ENCODE measurements at regions not wholly inside any gene's neighbourhood (a gene's known extent, or its start where the extent isn't known, plus 50 kb on each side); places are given as distances from the start of the nearest gene placed in this dataset.

DNA sequence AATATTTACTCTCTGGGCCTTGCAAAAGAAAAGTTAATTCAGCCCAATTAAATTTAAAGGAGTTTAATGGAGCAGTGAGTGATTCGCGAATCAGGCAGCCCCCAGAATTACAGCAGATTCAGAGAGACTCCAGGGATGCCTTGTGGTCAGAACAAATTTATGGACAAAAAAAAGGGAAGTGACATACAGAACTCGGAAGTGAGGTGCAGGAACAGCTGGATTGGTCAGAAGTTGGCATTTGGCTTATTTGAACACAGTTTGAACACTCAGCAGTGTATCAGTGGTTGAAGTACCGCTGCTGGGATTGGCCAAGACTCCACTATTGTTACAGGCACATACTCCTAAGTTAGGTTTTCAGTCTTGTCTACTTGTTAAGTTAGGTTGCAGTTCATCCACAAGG lies 145.0 kb upstream of the GAP43 start:
- no peak for DNase-seq

DNA sequence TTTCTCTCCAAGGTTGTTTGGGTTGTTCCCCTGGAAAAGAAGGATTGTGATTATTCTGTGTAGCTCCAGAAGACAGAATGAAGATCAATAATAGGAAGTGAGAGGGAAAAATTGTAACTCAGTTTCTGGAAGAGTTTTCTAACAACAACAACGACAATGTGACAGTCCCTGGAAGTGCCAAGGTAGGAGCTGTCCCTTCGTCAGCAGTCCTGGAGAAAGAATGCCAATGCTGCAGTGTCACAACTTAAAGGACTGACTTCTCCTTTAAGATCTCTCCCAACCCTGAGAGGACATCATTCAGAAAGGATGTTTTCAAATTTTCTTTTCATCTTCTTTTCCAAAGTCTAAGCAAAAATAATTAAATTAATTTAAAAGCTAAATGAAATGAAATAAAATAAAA lies 136.4 kb upstream of the GAP43 start:
- no peak for DNase-seq

DNA sequence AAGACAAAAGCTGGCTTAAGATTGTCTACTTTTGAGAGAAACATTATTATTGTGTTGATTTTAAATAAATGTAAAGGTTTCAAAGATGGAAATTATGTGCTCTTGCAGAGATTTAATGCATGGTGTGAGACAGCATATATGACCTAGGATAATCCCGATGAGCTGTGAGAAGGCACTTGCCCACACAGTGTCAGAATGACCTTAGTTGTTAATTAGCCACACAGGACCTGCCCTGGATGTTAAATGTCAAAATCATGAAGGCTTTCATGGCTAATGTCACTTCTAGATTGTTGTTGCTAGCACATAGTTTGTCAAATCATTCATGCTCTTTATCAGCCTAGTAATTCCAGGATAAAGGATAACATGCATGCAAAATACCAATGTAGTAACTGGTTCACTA lies 135.3 kb upstream of the GAP43 start:
- DNase-seq, result no peak

DNA sequence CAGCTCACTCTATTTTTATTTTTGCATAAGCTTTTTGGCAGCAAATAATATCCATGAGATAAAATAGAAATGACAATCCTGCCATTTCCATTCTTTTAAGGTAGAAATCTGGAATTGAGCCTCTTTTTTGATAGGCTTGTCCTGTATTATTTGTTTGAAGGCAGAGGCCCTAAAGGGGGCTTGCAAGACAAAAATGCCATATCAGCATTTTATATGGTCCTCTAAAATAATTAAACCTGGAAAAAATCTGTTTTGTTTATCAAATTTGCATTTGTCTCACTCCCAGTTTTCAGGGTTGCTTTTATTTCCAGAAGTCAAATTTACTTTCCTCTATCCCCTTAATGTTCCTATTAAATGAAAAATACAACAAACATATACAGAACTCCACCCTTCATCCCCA lies 134.9 kb upstream of the GAP43 start:
- no peak for DNase-seq

DNA sequence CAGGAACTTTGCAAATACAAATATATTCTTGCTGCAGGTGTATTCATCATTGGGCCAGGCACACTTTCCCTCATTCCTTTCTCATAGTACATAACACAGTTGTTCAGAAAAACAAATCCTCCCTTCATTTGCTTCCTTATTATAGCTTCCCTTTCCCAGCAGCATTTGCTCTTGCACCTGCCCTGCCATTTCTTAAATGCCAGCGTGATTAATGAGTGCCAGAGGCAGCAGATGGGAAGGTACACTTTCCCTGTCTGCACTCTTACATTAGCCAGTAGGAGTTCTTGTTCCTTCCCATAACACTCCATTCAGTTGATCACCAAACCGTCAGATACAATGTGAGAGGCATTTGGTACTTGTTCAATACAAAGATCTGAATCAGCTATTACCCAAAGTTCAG lies 128.5 kb upstream of the GAP43 start:
- DNase-seq, result peak; percentile 35

DNA sequence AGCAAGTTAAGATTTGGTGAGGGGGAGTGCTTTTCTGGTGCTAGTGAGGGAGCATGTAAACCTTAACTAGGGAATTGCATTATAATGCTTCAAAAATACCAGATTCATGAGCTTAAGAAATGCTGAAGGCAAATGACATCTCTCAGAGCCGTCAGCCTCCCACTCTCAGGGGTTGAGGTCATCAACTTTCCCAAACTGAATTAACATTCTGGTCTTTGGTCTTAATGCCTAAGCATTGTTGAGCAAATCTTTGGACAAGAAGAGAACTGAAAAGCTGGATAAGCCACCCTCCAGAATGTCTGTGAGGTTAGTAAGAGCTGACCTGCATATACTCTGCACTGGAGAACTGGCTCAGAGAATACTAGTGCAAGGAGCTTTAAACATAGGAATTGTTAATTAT lies 124.9 kb upstream of the GAP43 start:
- DNase-seq, result no peak

DNA sequence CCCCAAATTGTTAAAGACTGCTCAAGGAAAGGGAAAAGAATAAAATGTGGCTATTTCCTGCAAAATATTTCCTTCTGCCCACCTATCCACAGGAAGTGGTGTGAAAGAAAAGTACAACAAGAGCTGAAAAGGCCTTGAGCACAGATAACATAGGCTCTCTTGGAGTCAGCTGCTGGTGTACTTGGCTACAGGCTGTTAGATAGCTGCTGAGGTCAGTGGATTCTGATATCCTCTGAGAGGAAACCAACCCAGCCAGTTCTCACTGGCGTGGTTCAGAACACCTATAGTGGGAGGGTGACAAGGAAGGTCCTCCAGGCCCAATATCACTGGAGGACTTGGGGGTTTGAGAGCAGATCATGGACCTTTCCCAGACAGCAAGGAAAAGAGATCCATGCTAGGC lies 124.4 kb upstream of the GAP43 start:
- DNase-seq, result no peak

DNA sequence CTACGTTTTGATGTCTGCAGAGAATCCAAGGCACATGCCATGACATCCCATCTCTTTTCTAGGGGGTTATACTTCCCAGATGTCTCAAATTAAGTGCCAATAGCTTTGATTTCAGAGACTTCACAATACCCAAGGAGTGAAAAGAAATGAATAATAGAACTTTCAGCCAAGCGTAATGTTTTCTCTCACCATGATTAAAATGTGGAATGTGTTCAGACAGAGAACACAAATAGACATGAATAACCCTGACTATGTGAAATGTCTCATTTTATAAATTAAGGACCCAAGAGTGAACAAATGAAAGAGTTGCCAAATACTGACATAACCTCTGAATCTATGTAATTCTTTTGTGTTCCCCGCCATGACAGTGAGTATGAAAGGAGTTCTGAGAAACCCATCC lies 123.6 kb upstream of the GAP43 start:
- no peak for DNase-seq

DNA sequence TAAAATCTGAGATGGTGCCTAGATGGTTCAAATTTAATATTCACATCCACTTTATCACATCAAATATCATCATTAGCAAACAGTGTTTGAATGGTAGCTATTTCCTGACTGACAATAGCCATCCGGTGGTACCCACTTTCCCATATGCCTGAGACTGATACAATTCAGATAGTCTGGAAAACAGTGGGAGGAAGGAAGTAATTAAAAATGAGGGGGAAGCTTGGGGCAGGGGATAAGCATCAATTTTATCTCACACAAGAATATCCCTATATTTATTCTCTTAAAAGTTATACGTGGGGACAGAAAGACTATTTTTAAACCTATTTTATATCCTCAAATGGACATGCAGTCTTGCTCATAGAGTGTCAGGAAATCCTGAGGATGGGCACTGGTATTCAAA lies 122.5 kb upstream of the GAP43 start:
- no peak for DNase-seq

DNA sequence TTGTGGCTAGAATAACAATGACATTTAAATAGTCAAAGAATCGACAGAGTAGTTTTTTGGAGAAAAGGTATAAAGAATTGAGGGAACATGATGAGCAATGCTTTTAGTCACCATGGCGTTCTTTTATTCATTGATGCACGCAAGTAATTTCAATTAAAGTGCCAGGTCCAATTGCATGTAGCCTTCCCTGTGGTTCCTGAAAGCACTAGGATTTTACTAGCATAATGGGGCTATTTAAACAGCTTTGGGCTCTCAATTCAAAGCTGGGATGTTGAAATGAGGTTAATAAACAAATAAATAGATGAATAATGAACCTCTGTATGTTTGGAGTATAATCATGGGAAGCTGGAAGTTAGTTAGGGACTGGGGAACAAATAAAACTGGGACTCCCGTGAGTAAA lies 121.2 kb upstream of the GAP43 start:
- DNase-seq, result no peak

DNA sequence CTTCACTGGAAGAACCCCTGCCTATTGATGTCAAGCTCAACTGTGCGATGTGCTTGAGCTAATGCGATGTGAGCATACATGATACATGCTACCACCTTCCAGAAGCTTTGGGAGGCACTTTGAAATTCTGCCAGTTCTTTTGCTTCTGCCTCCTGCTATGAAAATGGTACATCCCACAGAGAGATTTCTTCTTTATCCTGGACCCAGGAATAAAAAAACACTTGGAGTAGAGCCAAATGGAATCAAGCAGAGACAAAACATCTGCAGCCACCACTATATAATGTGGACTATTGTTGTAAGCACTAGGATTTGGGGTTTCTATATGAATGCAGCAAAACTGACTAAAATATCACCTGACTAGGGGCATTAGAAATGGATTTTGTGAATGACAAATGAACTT lies 119.9 kb upstream of the GAP43 start:
- no peak for DNase-seq

DNA sequence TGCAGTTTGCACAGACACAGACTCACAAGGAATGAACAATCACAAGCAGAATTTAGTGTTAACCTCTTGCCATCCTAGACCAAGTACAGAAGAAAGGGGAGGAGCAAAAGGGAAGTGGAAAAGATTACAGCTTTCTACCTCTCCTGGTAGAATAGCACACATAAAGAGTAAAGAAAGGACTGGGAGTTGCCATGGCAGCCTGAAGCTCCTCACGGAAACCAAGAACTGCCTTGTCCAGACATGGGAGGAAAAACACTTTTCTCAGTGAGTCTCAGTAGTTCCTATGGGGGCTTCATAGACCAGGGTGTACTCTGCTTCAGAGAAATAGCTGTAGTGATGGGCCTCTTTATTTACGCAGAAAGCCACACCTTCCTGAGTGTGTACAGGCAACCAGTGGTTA lies 114.7 kb upstream of the GAP43 start:
- DNase-seq, result no peak

DNA sequence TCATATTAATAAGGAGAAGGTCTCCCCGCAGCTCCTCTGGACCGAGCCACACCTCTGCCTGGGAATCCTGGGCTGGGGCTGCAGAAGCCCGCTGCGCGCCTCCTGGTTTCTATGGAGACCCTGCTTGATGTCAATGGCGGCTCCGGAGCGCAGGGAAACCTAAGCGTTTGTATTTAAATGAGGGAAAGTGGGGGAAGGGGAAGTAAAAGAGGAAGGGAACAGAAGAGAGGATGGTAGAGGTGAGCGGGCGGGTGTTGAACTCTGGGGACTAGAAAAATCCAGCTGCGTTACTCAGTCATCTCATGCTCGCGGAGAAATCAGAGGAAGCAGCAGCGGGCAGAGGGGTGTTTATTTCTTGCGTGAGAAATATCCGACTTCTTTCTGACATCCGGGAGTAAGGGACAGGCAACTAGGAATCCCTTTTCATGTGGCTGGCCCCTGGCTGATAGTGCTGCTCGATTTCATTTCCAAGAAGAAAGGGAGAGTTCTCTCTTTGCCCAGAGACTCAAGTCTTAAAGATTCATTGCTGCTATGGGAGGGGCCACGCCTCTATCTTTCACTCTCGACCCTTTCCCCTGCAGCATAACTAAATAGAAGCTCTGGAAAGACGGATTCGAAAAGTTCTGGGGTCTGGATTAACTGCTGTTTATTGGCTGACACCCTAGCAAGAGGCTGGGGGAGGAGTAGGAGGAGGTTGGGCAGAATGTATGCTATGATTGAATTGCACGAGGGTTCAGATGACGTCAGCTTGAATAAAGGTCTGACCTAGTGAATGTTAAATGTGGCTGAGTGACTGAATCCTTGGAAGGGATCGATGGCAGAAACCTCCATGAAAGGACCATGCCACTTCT lies 110.5 kb upstream of the GAP43 start:
- peak; percentile 51 for DNase-seq

DNA sequence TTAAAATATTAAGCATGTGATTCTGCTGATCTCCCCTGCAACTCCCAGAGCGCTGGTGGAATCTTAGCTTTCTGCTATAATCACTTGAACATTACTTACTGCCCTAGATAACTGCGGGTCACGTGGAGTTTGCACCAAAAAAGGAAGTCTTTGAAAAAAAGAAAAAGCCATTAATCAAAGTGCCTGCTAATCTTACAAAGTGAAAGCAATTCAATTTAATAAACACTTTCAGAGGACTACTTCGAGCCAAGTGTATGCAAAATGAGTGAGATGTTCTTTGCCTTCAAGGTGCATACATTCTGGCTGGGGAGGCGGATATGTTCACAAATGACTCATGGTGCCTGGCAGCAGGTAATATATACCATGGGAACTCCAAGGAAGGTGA lies 109.9 kb upstream of the GAP43 start:
- DNase-seq, result no peak

DNA sequence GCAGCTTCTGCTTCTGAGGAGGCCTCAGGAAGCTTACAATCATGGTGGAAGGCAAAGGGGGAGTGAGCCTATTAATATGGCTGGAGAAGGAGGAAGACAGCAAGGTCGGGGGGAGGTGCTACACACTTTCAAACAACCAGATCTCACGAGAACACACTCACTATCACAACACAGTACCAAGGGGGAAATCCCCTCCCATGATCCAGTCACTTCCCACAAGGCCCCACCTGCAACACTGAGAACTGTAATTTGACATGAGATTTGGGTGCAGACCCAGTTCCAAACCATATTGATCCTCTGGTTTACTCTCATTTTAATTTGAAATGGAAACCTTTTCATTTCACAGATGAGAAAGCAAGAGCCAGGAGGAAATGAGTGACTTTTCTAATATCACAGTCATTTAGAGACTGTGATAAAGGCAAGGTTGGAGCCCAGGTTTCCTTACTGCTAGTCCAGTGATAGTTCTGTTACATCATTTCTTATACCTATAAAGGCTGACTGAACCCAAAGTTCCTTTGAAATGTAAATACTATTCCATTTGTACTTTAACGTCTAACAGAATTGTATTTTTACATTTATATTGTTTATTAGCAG lies 105.8 kb upstream of the GAP43 start:
- DNase-seq, result no peak

DNA sequence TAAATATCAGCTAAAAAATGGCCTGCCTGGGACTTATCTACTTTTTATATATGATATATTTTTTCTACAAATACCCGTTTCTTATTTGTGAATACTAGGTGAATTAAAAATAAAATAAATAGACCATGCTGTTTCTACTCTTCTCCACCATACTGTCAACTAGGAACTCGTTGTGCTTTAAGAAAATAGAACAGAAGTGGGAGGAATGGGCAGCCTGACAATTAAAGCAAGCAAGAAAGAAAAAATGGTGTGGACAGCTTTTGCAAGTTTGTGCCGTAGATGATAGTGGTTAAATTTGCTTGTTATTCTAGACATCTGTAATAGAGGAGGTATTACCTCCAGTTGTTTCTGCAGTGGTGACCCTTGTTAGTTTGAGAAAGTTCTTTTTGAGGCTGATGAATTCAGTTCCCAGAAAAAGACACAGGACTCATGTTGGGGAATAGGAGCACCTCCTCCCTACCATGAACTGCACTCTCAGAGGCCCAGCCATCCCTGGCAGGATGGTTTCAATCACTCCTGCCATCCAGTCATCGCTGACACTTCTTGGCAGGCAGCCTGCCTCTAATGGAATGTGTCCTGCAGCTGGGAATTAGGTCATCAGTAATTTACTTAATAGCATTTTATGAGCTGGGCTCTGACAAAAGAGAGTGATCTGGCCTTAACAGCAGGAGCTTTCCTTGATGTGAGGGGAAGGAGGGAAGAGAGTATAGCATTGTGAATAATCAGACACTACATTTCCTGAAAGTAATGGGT lies 105.0 kb upstream of the GAP43 start:
- DNase-seq, result no peak

DNA sequence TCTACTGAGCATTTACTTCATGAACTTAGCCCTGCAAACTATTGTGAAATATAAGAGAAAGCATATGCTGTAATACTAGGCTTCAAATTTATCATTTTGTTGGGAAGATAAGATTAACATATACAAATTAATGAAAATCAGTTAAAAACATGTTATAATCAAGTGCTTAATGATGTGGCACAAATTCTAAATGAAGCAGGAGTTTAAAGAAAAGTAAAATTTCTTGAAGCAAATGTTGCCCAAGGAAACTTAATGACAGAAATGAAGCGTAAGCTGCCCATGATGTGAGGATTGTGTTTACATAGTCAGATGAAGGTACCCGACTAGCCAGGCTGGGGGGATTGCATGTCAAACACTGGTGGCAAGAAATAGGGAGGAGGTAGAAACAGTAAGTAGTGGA lies 103.1 kb upstream of the GAP43 start:
- no peak for DNase-seq

DNA sequence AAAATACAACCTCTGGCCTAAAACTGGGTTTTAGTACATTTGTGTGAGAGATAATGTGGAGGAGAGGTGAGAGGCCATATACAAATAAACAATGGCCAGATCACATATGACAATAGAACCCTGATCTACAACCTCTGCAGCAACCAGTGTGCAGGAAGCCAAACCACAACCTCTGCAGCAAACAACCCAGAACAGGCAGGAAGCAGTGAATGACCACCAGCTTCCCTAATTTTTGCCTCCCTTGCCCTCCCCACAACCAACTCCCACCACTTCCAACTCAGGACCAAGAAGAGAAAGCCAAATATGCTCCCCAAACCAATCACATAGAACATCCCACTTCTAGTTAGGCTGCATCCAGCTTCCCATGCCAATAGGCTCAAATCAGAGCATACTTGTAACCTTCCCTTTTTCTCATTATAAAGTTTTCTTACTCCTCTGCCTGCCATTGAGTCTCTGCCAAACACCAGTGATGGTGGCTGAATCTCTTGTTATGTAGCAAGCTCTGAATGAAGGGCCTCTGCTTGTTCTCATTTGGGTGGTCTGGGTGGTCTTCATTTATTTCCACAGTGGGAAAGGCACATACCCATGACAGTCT lies 102.6 kb upstream of the GAP43 start:
- no peak for DNase-seq

DNA sequence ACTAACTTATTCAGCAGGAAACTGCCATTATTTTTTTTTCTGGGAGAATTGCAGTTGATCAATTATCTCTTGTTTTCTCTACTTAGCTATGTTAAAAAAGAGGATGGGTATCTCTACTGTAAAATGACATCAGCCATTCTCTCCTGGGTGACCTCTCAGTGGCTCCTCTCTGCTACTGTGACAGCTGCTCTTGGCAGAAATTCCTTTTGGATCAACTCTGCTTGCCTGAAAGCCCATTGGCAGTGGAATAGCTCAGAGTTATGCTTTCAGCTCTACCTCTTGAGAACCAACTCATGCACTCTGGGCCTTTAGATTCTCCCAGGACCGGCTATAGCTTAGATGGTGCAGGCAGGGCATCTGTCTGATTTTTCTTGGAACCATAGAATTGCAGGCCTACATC lies 99.9 kb upstream of the GAP43 start:
- DNase-seq, result no peak

DNA sequence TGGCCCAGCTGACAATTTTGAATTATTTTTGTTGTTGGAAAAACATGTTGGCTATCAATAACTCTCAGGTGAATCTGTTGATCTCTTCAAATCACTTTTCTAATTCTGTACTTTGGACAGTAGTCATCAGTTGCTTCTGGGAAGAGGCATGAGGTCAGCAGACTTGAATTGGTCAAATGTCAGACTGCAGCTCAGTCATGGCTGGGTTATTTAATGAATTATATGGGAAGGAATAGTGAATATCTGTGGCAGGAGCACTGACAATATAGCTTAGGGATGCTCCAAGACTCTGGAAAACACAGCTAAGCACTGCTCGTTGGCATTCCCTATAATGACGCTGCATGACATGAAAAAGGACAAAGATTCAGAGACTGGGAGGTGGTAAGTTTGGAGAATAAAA lies 98.8 kb upstream of the GAP43 start:
- DNase-seq, result no peak

DNA sequence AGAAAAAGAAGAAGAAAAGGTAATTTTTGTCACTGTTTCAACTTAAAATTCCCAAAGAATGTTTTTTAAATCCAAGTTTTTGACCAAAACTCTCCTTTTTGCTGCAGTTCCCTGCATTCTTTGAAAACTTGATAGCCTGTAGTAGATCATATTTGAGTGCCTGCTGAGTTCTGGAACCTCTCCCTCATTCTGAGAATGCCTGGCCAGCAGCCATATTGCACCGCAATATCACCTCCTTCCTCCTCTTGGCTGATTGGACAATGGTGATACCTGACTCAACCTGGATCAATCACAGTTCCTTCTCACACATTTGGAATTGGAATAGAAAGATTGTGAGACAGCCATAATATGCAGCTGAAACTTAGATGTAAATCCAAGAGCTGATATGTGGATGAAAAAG lies 97.6 kb upstream of the GAP43 start:
- DNase-seq, result no peak

DNA sequence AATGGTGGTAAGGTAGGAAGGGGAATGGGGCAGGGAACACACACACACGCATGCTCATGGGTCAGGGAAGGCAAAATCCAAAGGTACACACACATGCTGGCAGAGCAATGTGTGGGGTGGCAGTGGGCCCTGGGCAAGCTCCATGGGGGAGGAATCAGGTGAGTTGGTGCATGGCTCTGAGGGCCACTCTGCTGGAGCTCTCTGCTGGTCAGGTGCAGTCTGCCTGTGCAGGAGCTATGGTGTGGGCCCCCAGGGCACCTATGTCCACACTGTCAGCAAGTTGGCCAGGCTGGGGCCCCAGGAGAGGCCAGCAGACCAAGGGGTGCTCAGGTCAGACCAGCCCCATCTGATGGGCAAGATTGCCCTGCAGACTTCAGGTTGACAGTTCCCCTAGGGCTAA lies 90.1 kb upstream of the GAP43 start:
- no peak for DNase-seq

DNA sequence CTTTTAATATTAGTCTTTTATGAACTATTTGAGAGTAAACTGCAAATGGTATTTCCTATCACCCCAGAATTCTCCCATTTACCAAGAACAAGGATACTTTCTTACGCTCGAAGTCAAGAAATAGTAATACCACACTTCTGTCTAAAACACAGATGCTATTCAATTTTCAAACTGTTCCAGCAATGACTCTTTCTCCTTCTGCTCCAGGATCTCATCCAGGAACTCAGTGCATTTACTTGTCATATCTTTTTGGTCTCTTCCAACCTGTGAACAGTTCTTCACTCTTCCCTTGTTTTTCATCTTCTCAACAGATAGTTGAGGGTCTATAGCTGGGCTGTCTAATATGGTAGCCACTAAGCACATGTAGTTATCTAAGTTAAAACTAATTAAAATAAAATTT lies 87.1 kb upstream of the GAP43 start:
- no peak for DNase-seq

DNA sequence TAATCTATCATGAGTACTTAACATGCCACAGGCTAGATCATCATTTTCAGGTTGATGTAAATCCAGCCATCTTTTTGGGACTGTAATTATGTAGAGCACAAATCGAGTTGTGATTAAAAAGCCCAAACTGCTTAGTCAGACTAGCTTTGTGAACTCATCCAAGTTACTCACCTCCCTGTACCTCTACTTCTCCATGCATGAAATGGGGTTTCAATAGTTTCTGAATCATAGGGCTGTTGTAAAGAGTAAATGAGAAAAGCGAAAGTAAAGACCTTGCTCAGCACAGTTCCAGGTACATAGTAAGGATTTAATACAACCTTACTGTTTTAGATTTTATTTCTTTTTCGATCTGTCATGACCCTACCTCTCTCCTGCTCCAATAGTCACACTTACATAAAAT lies 85.6 kb upstream of the GAP43 start:
- DNase-seq, result no peak
